OCI-LY7 (cell line): ENCODE measurements at regions not wholly inside any gene's neighbourhood (a gene's known extent, or its start where the extent isn't known, plus 50 kb on each side); places are given as distances from the start of the nearest gene placed in this dataset.

Experiments used
- BruUV-seq: library from RNA; stranded (reverse); fragments of 400-500 nt; replicated peaks from 2 replicates; lab custom pipeline; 2021; lab: Mats Ljungman, UMichigan
- CTCF ChIA-PET: fragments of 300-600 bp; sonication (Branson Sonifier 250); formaldehyde crosslinking; loops from one replicate; lab custom pipeline; 2022; ENCODE audit warnings: antibody characterized with exemption; ENCODE audit not compliant: unreplicated experiment; lab: Charles Lee
- POLR2A ChIA-PET: fragments of 300-600 bp; sonication (Branson Sonifier 250); formaldehyde crosslinking; loops from one replicate; lab custom pipeline; 2022; ENCODE audit warnings: antibody characterized with exemption; lab: Charles Lee
- DNase-seq: peaks from one replicate; pipeline ENCODE4 v3.0.0-alpha.2; 2015; ENCODE audit warnings: low spot score
- H2AFZ ChIP-seq: fragments of 200-600 bp; sonication (generic), shearing (Covaris generic); 2 replicates; pipeline ENCODE4 v1.6.1; 2014; ENCODE audit warnings: mild to moderate bottlenecking, antibody characterized with exemption, low read length, moderate library complexity
- H3K27ac ChIP-seq: fragments of 200-600 bp; sonication (generic); 2 replicates; pipeline ENCODE4 v1.5.1; 2014; ENCODE audit warnings: mixed run types, low read depth, mild to moderate bottlenecking, moderate library complexity, low read length, inconsistent platforms; ENCODE audit not compliant: poor library complexity, severe bottlenecking
- H3K36me3 ChIP-seq: fragments of 200-600 bp; sonication (generic); 2 replicates; pipeline ENCODE4 v1.6.1; 2014; ENCODE audit warnings: mild to moderate bottlenecking, antibody characterized with exemption, low read length, moderate library complexity, mixed read lengths; ENCODE audit not compliant: insufficient read depth
- H3K4me1 ChIP-seq: fragments of 200-600 bp; sonication (generic); 2 replicates; pipeline ENCODE4 v1.5.1; 2014; ENCODE audit warnings: mild to moderate bottlenecking, low read length; ENCODE audit not compliant: insufficient read depth, poor library complexity, severe bottlenecking
- H3K4me2 ChIP-seq: fragments of 200-600 bp; sonication (generic); 2 replicates; pipeline ENCODE4 v1.6.1; 2014; ENCODE audit warnings: mild to moderate bottlenecking, low read length
- H3K4me3 ChIP-seq: fragments of 200-600 bp; sonication (generic); 2 replicates; pipeline ENCODE4 v1.5.1; 2014; ENCODE audit warnings: mild to moderate bottlenecking, low read depth, low read length; ENCODE audit not compliant: poor library complexity, severe bottlenecking
- H3K79me2 ChIP-seq: fragments of 200-600 bp; sonication (generic); 2 replicates; pipeline ENCODE4 v1.6.1; 2016; ENCODE audit warnings: low read depth, mild to moderate bottlenecking, low read length, moderate library complexity, mixed read lengths; ENCODE audit not compliant: insufficient read depth
- H3K9me2 ChIP-seq: fragments of 200-600 bp; sonication (generic); 2 replicates; pipeline ENCODE4 v1.6.1; 2016; ENCODE audit warnings: mild to moderate bottlenecking, low read length, mixed read lengths; ENCODE audit not compliant: insufficient read depth
- H3K9me3 ChIP-seq: fragments of 200-600 bp; sonication (generic); 2 replicates; pipeline ENCODE4 v1.6.1; 2014; ENCODE audit warnings: mild to moderate bottlenecking, mixed run types, low read length, mixed read lengths
- H4K20me1 ChIP-seq: fragments of 200-600 bp; sonication (generic); 2 replicates; pipeline ENCODE4 v1.6.1; 2014; ENCODE audit warnings: mild to moderate bottlenecking, antibody characterized with exemption, low read length, moderate library complexity, mixed read lengths; ENCODE audit not compliant: insufficient read depth
- CTCF ChIP-seq: fragments of 200-600 bp; sonication (generic); conservative IDR thresholded peaks from 2 replicates; pipeline ENCODE4 v1.5.1; 2014; ENCODE audit warnings: mild to moderate bottlenecking, antibody characterized with exemption, low read length, moderate library complexity, mixed read lengths
- EZH2phosphoT487 ChIP-seq: fragments of 200-600 bp; sonication (generic); IDR thresholded peaks from 2 replicates; pipeline ENCODE4 v1.6.1; 2018; ENCODE audit warnings: low read depth, borderline replicate concordance, mild to moderate bottlenecking, mixed run types, antibody characterized with exemption, low read length, moderate library complexity, mixed read lengths
- intact Hi-C: fragments of 100-400 bp; cut with micrococcal nuclease; formaldehyde crosslinking; loops from one replicate; pipeline ENCODE4 v1.10.0; 2022; ENCODE audit not compliant: unreplicated experiment

- no peak overlapping the region for H3K4me2 ChIP-seq
- BruUV-seq: no TSS peak
- no peak for DNase-seq
- ChIA-PET CTCF (no interaction called here), POLR2A (interaction anchor here (0.9 kb wide), 1 partner anchor 89 kb away, joined by 3 read pairs; no protein-coding TSS in a partner anchor)
- TF ChIP-seq CTCF (no peak), EZH2phosphoT487 (no peak)
- intact Hi-C loops: no loop called here
- H3K4me3 ChIP-seq: no peak overlapping the region
- H3K27ac ChIP-seq: no peak overlapping the region
- no peaks in the 10 kb centered on the region for H3K4me1 ChIP-seq
- no peaks in the 10 kb centered on the region for H3K36me3 ChIP-seq
- H4K20me1 ChIP-seq: no peaks in the 10 kb centered on the region
- H3K79me2 ChIP-seq: no peaks in the 10 kb centered on the region
- no peak overlapping the region for H2AFZ ChIP-seq
- no peaks in the 10 kb centered on the region for H3K9me2 ChIP-seq
- no peaks in the 10 kb centered on the region for H3K9me3 ChIP-seq
These were observed 278.7 kb upstream of the KCNMB2 start for GRCh38 chr3:178257491-178257890.

GRCh38 chr3:178258121-178258520 lies 278.1 kb upstream of the KCNMB2 start:
- intact Hi-C loops: no loop called here
- Histone ChIP-seq H3K36me3 (no peaks in the 10 kb centered on the region), H2AFZ (no peak overlapping the region), H3K4me1 (no peaks in the 10 kb centered on the region), H3K79me2 (no peaks in the 10 kb centered on the region), H3K9me3 (no peaks in the 10 kb centered on the region), H3K4me2 (no peak overlapping the region), H4K20me1 (no peaks in the 10 kb centered on the region), H3K4me3 (no peak overlapping the region), H3K27ac (no peak overlapping the region), H3K9me2 (no peaks in the 10 kb centered on the region)
- ChIA-PET CTCF (no interaction called here), POLR2A (no interaction called here)
- TF ChIP-seq CTCF (no peak), EZH2phosphoT487 (no peak)
- no peak for DNase-seq
- no TSS peak for BruUV-seq

GRCh38 chr3:178259703-178260102 lies 276.5 kb upstream of the KCNMB2 start:
- POLR2A ChIA-PET: no interaction called here
- Histone ChIP-seq H2AFZ (no peak overlapping the region), H3K4me1 (no peaks in the 10 kb centered on the region), H3K27ac (no peak overlapping the region), H3K9me3 (no peaks in the 10 kb centered on the region), H3K4me3 (no peak overlapping the region), H3K4me2 (no peak overlapping the region), H3K9me2 (no peaks in the 10 kb centered on the region), H3K79me2 (no peaks in the 10 kb centered on the region), H3K36me3 (no peaks in the 10 kb centered on the region), H4K20me1 (no peaks in the 10 kb centered on the region)
- no peak for TF ChIP-seq CTCF
- intact Hi-C loops: no loop called here
- BruUV-seq: no TSS peak
- CTCF ChIA-PET: no interaction called here
- DNase-seq: no peak
